Body of pancreas (tissue), 4 donors: ENCODE measurements at regions not wholly inside any gene's neighbourhood (a gene's known extent, or its start where the extent isn't known, plus 50 kb on each side); places are given as distances from the start of the nearest gene placed in this dataset.

Experiments used
- CTCF ChIP-seq, 7 experiments: fragments of 450-650 bp in 4 of 7; fragments of 200-600 bp in 3 of 7; sonication (generic) in 3 of 7; IDR thresholded peaks; one replicate each; pipeline ENCODE4 v1.5.1; 2016 to 2019; ENCODE audit warnings: antibody characterized with exemption in 7 of 7
- POLR2A ChIP-seq, 3 donors: fragments of 450-650 bp; IDR thresholded peaks; one replicate each; pipeline ENCODE4 v1.6.1; 2016; ENCODE audit warnings: antibody characterized with exemption in 3 of 3, mild to moderate bottlenecking in 2 of 3

DNA sequence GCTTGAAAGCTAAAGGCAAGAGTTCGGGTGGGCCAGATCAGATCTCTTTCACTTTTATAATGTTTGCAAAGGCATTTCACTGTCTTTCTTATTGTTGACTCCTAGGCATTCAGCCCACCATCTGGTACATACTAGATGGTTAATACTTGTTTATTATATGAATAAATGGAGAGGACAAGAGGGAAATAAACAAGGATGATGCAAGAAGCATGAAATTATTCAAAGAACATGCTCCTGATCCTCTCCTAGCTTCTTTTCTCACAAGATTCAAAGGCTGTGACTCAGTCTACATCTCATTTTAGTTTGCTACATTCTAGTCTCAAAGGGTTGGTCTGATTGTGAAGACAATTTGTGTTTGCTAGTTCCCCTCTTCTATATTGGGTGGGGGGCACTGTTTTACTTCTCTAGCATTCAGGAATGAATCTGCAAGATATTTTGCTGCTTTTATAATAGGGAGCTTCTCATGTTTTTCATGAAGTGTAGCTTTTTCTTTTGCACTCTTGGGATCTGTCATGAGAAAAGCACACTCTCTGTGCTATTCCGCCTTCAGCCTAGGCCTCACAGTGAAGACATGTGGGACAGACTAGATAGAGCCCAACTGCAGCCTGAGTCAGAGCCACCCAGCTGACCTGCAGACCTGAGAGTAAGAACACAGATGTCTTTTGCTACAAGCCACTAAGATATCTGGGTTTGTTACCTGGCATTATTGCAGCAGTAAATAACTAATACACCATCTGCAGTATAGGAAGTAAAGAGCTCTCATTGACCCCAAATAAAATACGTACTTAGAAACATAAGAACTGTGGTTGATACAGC, 65.7 kb downstream of the PTHLH start:
- TF ChIP-seq CTCF (IDR thresholded peaks at IDR 0.05): no peak
- no peak for TF ChIP-seq POLR2A (IDR thresholded peaks at IDR 0.05)
